HepG2 (cell line): ENCODE measurements at regions not wholly inside any gene's neighbourhood (a gene's known extent, or its start where the extent isn't known, plus 50 kb on each side); places are given as distances from the start of the nearest gene placed in this dataset.
A peak's percentile ranks its signal among the peaks of the same experiment; 100 is the strongest.

ENCODE experiments used
- ATAC-seq: fragments of 200-7000 bp; cut with Tn5 transposase; 3 replicates; pipeline ENCODE4 v1.9.1; 2020; ENCODE audit warnings: mild to moderate bottlenecking, moderate library complexity
- BruUV-seq: library from RNA; stranded (reverse); fragments of 400-500 nt; replicated peaks from 2 replicates; lab custom pipeline; 2021; lab: Mats Ljungman, UMichigan
- CTCF ChIA-PET: fragments of 300-600 bp; formaldehyde crosslinking; extraction: SDS; loops from one replicate; lab custom pipeline; 2021; ENCODE audit warnings: low total read pairs, inconsistent platforms, low intra/inter-chr PET ratio; lab: Yijun Ruan, JAX
- POLR2A ChIA-PET: fragments of 350-600 bp; sonication (Branson Sonifier 250); formaldehyde crosslinking; loops from one replicate; lab custom pipeline; 2020; ENCODE audit warnings: antibody characterized with exemption, inconsistent platforms; lab: Yijun Ruan, JAX
- DNase-seq: peaks from one replicate; pipeline ENCODE4 v3.0.0-alpha.2; 2015; ENCODE audit warnings: low spot score
- FAIRE-seq: peaks from 3 replicates; lab custom pipeline; 2011; peaks lifted over from hg19 to GRCh38; lab: Jason Lieb, UNC
- H2AFZ ChIP-seq: one replicate; pipeline ENCODE4 v1.6.1; 2011; ENCODE audit warnings: low read length, inconsistent platforms
- H3K27ac ChIP-seq: fragments of 300-600 bp; 3 replicates; pipeline ENCODE4 v1.8.0; 2011; ENCODE audit warnings: mixed run types, mild to moderate bottlenecking, mixed read lengths, low read length, inconsistent platforms; ENCODE audit not compliant: insufficient read depth; ENCODE audit errors: extremely low read length
- H3K27me3 ChIP-seq, 2 experiments: fragments of 200-600 bp in 1 of 2; 2 replicates in 1 of 2; 3 replicates in 1 of 2; pipeline versions ENCODE4 v1.6.0 to v1.8.0; 2011; ENCODE audit warnings: low read length in 2 of 2, mild to moderate bottlenecking in 2 of 2, moderate library complexity in 2 of 2, inconsistent platforms in 1 of 2; ENCODE audit not compliant: insufficient read depth in 2 of 2, control insufficient read depth in 1 of 2
- H3K36me3 ChIP-seq, 2 experiments: fragments of 200-600 bp in 1 of 2; replicated peaks in 1 of 2; 2 replicates in 1 of 2; 3 replicates in 1 of 2; pipeline versions ENCODE4 v1.5.1 to v1.8.0; 2011; ENCODE audit warnings: low read length in 2 of 2, inconsistent platforms in 1 of 2; ENCODE audit not compliant: insufficient read depth in 2 of 2, control insufficient read depth in 1 of 2
- H3K4me1 ChIP-seq: 2 replicates; pipeline ENCODE4 v1.5.1; 2012; ENCODE audit warnings: low read length, inconsistent platforms; ENCODE audit not compliant: insufficient read depth
- H3K4me2 ChIP-seq: 2 replicates; pipeline ENCODE4 v1.6.0; 2011; ENCODE audit warnings: low read depth, low read length, inconsistent platforms
- H3K4me3 ChIP-seq, 3 experiments: fragments of 200-600 bp in 1 of 3; sonication (generic), shearing (Covaris generic) in 1 of 3; replicated peaks in 1 of 3; 2 replicates each; pipeline ENCODE4 v1.5.1; 2011 to 2016; ENCODE audit warnings: low read length in 3 of 3, inconsistent platforms in 2 of 3, low read depth in 2 of 3, mild to moderate bottlenecking in 2 of 3, control low read depth in 1 of 3, mixed read lengths in 1 of 3; ENCODE audit not compliant: insufficient read depth in 1 of 3
- H3K79me2 ChIP-seq: one replicate; pipeline ENCODE4 v1.6.1; 2011; ENCODE audit warnings: low read length, inconsistent platforms; ENCODE audit not compliant: insufficient read depth
- H3K9ac ChIP-seq: 2 replicates; pipeline ENCODE4 v1.6.0; 2011; ENCODE audit warnings: mild to moderate bottlenecking, low read depth, low read length, inconsistent platforms; ENCODE audit not compliant: insufficient read depth
- H3K9me3 ChIP-seq: 2 replicates; pipeline ENCODE4 v1.5.1; 2012; ENCODE audit warnings: mild to moderate bottlenecking, low read length
- H4K20me1 ChIP-seq: 2 replicates; pipeline ENCODE4 v1.6.0; 2011; ENCODE audit warnings: inconsistent platforms, mild to moderate bottlenecking, low read length, moderate library complexity; ENCODE audit not compliant: insufficient read depth
- FOXA1 ChIP-seq, 2 experiments: fragments of 450-650 bp in 1 of 2; sonication (generic) in 1 of 2; formaldehyde crosslinking in 1 of 2; IDR thresholded peaks; 2 replicates each; pipeline versions ENCODE4 v1.4.0 to v1.6.1; 2016 to 2020; ENCODE audit warnings: missing genetic modification reagents in 1 of 2
- MED8 ChIP-seq: sonication (generic); formaldehyde crosslinking; IDR thresholded peaks from 2 replicates; pipeline ENCODE4 v1.8.1; 2023; ENCODE audit warnings: mild to moderate bottlenecking, missing genetic modification reagents; ENCODE audit not compliant: insufficient replicate concordance
- NCOA2 ChIP-seq: sonication (generic); formaldehyde crosslinking; IDR thresholded peaks from 2 replicates; pipeline ENCODE4 v1.8.0; 2022; ENCODE audit warnings: inconsistent platforms
- NFE2 ChIP-seq: sonication (generic); formaldehyde crosslinking; IDR thresholded peaks from 2 replicates; pipeline ENCODE4 v1.4.0; 2020; ENCODE audit warnings: missing genetic modification reagents
- NRL ChIP-seq: sonication (generic); formaldehyde crosslinking; IDR thresholded peaks from 2 replicates; pipeline ENCODE4 v1.5.0; 2020; ENCODE audit warnings: missing genetic modification reagents, mild to moderate bottlenecking, moderate library complexity, borderline replicate concordance
- RFX3 ChIP-seq: IDR thresholded peaks from 2 replicates; pipeline ENCODE4 v1.6.1; 2016; ENCODE audit warnings: missing biosample characterization, missing genetic modification reagents
- ZNF263 ChIP-seq: sonication (generic); formaldehyde crosslinking; IDR thresholded peaks from 2 replicates; pipeline ENCODE4 v1.4.0; 2020; ENCODE audit warnings: missing genetic modification reagents
- ZNF546 ChIP-seq: sonication (generic); formaldehyde crosslinking; conservative IDR thresholded peaks from 2 replicates; pipeline ENCODE4 v1.8.1; 2023; ENCODE audit warnings: mild to moderate bottlenecking, missing genetic modification reagents
- ZNF781 ChIP-seq: sonication (generic); formaldehyde crosslinking; IDR thresholded peaks from 2 replicates; pipeline ENCODE4 v1.5.1; 2020; ENCODE audit warnings: borderline replicate concordance, mild to moderate bottlenecking, missing genetic modification reagents; ENCODE audit errors: not compliant biosample characterization
- WGBS: methylation state at CpG from one replicate; pipeline ENCODE4 v1.1.6; 2017; ENCODE audit warnings: low lambda C conversion rate; 5-methylcytosine and 5-hydroxymethylcytosine counted together
- in situ Hi-C: cut with HindIII; loops from 2 replicates; pipeline ENCODE4 v1.10.0; 2017; ENCODE audit warnings: low pct_unique_long_range_greater_than_20kb; ENCODE audit not compliant: extremely low pct_ligation_motif_present
- intact Hi-C: fragments of 100-400 bp; cut with micrococcal nuclease; formaldehyde crosslinking; loops from one replicate; pipeline ENCODE4 v1.10.0; 2022; ENCODE audit not compliant: unreplicated experiment
- TF ChIP-seq, protein P1 (sequence below): sonication (generic); formaldehyde crosslinking; IDR thresholded peaks from 2 replicates; pipeline ENCODE4 v1.9.0; 2022; ENCODE audit warnings: missing genetic modification reagents, mild to moderate bottlenecking, borderline replicate concordance
- TF ChIP-seq, protein P2 (sequence below): sonication (generic); formaldehyde crosslinking; conservative IDR thresholded peaks from 2 replicates; pipeline ENCODE4 v1.8.0; 2022; ENCODE audit warnings: low read depth, missing genetic modification reagents
- TF ChIP-seq, protein P3 (sequence below): sonication (generic); formaldehyde crosslinking; IDR thresholded peaks from 2 replicates; pipeline ENCODE4 v1.4.0; 2020; ENCODE audit warnings: missing genetic modification reagents, mild to moderate bottlenecking, borderline replicate concordance
- TF ChIP-seq, protein P4 (sequence below): sonication (generic); formaldehyde crosslinking; IDR thresholded peaks from 2 replicates; pipeline ENCODE4 v1.4.0; 2020; ENCODE audit warnings: mild to moderate bottlenecking, missing genetic modification reagents

DNA sequence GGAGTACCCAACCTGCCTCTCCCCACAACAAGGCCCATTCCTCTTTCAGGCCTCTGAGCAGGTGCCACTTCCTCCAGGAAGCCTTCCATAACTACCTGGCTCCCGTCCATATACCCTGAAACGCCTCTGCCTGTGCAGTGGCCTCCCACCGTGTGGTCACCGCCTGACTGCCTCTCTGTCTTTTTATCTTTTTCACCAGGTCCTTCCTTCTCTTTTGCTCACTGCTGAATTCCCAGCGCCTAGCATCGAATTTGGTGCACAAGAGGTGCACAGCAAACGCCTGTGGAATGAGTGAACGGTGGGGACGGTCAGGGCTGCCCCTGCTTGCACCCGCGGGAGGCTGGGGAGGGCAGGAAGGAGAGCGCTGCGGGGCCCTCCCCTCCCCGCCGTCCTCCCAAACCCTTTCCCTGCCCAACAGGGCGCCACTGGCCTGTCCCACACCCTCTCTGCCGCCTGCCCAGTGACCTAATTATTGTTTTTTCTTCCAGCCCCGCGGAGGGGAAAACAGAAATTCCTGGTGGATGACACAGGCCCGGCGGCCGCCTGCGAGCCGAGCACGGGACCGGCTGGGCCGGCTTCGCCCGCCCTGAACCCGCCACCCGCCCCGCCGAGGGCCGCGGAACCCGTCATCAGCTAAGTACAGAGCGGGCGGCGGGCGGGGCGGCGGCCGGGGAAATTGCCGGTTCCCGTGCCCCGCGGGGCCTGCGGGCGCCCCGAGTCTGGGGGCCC lies 140.1 kb downstream of the SMAD6 start:
- Histone ChIP-seq H4K20me1 (peaks cover 3% of the 10 kb centered on the region; the same call in 1 of the 2 replicates), H3K9me3 (no peaks in the 10 kb centered on the region), H3K4me2 (peak overlapping the region; percentile 81), H3K27me3 (peaks cover 6 to 47% of the 10 kb centered on the region in 2 experiments), H3K4me3 (peak overlapping the region; percentile 43 to 70 (median 52)), H2AFZ (no peak overlapping the region), H3K4me1 (peaks cover 25% of the 10 kb centered on the region), H3K79me2 (no peaks in the 10 kb centered on the region), H3K9ac (no peak overlapping the region), H3K36me3 (no peaks in the 10 kb centered on the region), H3K27ac (no peak overlapping the region)
- BruUV-seq = no TSS peak
- CTCF ChIA-PET = no interaction called here
- in situ Hi-C loops (loop anchor here (5.0 to 10.0 kb wide), 2 partner anchors 57 to 140 kb away; partner anchors contain the start of gene SMAD6), intact Hi-C loops (loop anchor here (5.0 kb wide), 1 partner anchor 140 kb away; the partner anchor contains the start of gene SMAD6)
- POLR2A ChIA-PET = interaction anchor here (0.6 to 1.4 kb wide), 3 partner anchors 63 to 140 kb away, joined by 3 read pairs; partner anchors contain the start of gene SMAD6
- DNase-seq (peak; percentile 54), ATAC-seq (peak; percentile 77), FAIRE-seq (no peak)
- 1% methylated on average over 29 of the region's 50 CpGs for WGBS
- no peak for TF ChIP-seq NCOA2 (CRISPR knock-in tag)
- no peak for TF ChIP-seq RFX3 (CRISPR knock-in tag)
- TF ChIP-seq, protein P1, sequence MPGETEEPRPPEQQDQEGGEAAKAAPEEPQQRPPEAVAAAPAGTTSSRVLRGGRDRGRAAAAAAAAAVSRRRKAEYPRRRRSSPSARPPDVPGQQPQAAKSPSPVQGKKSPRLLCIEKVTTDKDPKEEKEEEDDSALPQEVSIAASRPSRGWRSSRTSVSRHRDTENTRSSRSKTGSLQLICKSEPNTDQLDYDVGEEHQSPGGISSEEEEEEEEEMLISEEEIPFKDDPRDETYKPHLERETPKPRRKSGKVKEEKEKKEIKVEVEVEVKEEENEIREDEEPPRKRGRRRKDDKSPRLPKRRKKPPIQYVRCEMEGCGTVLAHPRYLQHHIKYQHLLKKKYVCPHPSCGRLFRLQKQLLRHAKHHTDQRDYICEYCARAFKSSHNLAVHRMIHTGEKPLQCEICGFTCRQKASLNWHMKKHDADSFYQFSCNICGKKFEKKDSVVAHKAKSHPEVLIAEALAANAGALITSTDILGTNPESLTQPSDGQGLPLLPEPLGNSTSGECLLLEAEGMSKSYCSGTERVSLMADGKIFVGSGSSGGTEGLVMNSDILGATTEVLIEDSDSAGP = peak; percentile 21; the same call in 1 of the 2 replicates
- TF ChIP-seq ZNF263 (CRISPR knock-in tag) = peak; percentile 75
- peak; percentile 72; the same call in 1 of the 2 replicates for TF ChIP-seq NRL (CRISPR knock-in tag)
- TF ChIP-seq, protein P2, sequence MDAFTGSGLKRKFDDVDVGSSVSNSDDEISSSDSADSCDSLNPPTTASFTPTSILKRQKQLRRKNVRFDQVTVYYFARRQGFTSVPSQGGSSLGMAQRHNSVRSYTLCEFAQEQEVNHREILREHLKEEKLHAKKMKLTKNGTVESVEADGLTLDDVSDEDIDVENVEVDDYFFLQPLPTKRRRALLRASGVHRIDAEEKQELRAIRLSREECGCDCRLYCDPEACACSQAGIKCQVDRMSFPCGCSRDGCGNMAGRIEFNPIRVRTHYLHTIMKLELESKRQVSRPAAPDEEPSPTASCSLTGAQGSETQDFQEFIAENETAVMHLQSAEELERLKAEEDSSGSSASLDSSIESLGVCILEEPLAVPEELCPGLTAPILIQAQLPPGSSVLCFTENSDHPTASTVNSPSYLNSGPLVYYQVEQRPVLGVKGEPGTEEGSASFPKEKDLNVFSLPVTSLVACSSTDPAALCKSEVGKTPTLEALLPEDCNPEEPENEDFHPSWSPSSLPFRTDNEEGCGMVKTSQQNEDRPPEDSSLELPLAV (CRISPR knock-in tag) = no peak
- TF ChIP-seq FOXA1 (IDR thresholded peaks at IDR 0.05) = no peak
- TF ChIP-seq FOXA1 (CRISPR knock-in tag; IDR thresholded peaks at IDR 0.05) = no peak
- no peak for TF ChIP-seq NFE2
- TF ChIP-seq ZNF546 (CRISPR knock-in tag) = no peak
- no peak for TF ChIP-seq MED8 (CRISPR knock-in tag)
- no peak for TF ChIP-seq ZNF781 (CRISPR knock-in tag)
- TF ChIP-seq, protein P3, sequence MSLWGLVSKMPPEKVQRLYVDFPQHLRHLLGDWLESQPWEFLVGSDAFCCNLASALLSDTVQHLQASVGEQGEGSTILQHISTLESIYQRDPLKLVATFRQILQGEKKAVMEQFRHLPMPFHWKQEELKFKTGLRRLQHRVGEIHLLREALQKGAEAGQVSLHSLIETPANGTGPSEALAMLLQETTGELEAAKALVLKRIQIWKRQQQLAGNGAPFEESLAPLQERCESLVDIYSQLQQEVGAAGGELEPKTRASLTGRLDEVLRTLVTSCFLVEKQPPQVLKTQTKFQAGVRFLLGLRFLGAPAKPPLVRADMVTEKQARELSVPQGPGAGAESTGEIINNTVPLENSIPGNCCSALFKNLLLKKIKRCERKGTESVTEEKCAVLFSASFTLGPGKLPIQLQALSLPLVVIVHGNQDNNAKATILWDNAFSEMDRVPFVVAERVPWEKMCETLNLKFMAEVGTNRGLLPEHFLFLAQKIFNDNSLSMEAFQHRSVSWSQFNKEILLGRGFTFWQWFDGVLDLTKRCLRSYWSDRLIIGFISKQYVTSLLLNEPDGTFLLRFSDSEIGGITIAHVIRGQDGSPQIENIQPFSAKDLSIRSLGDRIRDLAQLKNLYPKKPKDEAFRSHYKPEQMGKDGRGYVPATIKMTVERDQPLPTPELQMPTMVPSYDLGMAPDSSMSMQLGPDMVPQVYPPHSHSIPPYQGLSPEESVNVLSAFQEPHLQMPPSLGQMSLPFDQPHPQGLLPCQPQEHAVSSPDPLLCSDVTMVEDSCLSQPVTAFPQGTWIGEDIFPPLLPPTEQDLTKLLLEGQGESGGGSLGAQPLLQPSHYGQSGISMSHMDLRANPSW (CRISPR knock-in tag) = no peak
- TF ChIP-seq, protein P4, sequence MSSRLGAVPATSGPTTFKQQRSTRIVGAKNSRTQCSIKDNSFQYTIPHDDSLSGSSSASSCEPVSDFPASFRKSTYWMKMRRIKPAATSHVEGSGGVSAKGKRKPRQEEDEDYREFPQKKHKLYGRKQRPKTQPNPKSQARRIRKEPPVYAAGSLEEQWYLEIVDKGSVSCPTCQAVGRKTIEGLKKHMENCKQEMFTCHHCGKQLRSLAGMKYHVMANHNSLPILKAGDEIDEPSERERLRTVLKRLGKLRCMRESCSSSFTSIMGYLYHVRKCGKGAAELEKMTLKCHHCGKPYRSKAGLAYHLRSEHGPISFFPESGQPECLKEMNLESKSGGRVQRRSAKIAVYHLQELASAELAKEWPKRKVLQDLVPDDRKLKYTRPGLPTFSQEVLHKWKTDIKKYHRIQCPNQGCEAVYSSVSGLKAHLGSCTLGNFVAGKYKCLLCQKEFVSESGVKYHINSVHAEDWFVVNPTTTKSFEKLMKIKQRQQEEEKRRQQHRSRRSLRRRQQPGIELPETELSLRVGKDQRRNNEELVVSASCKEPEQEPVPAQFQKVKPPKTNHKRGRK (CRISPR knock-in tag) = no peak
